ENCODE measurements at regions not wholly inside any gene's neighbourhood (a gene's known extent, or its start where the extent isn't known, plus 50 kb on each side); places are given as distances from the start of the nearest gene placed in this dataset.
"Not testable (repeated sequence)": the region's sequence is repeated elsewhere in the genome, so short reads cannot be mapped to it uniquely, and the experiment has no call there.

- no peak for DNase-seq
Observed at GRCh38 chr11:96794152-96794551, 404.3 kb downstream of the JRKL start.

- DNase-seq, result no peak
Observed at GRCh38 chr11:96798445-96798844, 408.6 kb downstream of the JRKL start.

- DNase-seq, result no peak
Observed at GRCh38 chr11:96815236-96815635, 425.4 kb downstream of the JRKL start.

- no peak for DNase-seq
Observed at GRCh38 chr11:96817482-96818399, 427.9 kb downstream of the JRKL start.

DNA sequence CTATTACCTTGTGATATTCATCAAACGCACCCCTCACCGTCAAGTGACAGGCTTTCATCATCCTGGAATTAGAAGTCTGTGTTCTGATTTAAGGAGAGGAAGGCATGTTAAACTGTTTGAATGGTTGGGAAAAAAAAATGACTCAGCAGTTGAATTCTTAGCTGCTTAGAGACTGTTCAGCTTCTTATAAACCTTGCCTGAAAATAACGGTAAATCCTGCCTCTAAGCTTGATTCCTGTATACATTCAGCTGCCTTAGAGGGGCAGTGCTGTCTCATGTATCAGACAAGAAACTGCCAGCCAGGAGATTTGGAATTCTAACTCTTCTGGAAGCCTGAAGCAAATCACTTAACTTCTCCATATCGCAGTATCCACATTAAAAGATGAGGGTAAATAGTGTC lies 437.4 kb downstream of the JRKL start:
- DNase-seq, result peak; percentile 33

DNA sequence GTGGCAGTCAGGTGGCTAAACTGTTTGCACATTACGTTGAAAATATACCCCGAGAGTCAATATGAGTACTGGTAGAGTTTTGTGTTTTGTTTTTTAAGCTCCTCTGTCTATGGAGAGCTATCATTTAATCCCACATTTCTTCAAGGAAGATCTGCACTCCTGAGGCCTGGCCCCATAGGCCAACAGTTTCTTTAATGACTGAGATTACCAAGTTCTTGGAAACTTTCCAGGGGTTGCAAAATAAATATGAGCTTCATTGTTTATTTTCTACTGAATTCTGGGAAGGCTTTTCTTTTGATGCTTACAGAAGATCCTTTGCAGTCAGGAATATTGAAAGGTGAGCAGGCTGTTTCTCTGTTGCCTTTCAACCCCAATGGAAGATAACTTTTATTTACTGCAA lies 452.0 kb downstream of the JRKL start:
- no peak for DNase-seq

- no peak for DNase-seq
Observed at GRCh38 chr11:96842731-96843130, 452.9 kb downstream of the JRKL start.

- no peak for DNase-seq
Observed at GRCh38 chr11:96854425-96854824, 464.6 kb downstream of the JRKL start.

DNA sequence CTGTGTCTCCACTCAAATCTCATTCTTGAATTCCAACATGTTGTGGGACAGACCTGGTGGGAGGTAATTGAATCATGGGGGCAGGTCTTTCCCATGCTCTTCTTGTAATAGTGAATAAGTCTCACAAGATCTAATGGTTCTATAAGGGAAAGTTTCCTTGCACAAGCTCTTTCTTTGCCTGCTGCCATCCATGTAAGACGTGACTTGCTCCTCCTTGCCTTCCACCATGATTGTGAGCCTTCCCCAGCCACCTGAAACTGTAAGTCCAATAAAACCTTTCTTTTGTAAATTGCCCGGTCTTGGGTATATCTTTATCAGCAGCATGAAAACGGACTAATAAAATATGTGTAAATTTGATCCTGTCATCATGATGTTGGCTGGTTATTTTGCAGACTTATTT lies 471.9 kb downstream of the JRKL start:
- DNase-seq, result not testable (repeated sequence)

GRCh38 chr11:96863520-96863919 lies 473.7 kb downstream of the JRKL start:
- peak; percentile 20 for DNase-seq

- DNase-seq, result no peak
Observed at GRCh38 chr11:96865020-96865419, 475.2 kb downstream of the JRKL start.

DNA sequence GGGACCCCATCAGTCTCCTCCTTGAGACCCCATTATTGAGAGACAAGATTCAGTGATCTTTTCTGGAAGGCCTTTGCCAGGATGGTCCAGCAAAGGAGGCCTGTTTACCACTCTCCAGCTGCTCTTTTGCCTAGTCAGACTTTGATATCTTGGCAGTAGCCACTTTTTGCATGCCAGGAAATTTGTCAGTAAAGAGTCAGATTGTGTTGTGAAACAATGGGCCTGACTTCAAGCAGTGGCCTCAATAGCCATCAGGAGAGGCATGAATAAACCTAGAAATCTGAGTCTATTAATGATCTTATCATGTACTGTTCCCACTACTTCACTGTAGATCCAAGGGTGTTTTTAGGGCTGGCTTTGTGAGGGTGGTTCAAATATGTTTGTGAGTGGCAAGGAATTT lies 479.4 kb downstream of the JRKL start:
- DNase-seq, result no peak

DNA sequence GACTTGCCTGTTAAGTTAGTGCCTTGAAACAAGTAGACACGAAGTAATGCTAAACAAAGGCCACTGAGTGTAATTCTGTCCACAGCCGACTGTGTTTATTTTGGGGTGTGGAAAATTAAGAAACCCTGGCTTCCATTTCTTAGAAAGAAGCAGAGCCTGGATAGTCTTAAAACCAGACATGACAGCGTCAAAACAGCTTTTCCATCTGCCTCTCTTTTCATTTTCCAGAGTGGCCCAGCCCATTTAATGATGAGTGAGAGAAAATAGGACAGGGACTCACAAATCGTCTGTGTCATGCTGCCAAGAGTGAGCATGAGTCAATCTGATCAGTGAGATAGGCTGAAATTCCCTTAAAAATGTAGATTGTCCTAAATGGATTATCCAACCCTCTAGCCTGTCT lies 485.9 kb downstream of the JRKL start:
- DNase-seq, result no peak

DNA sequence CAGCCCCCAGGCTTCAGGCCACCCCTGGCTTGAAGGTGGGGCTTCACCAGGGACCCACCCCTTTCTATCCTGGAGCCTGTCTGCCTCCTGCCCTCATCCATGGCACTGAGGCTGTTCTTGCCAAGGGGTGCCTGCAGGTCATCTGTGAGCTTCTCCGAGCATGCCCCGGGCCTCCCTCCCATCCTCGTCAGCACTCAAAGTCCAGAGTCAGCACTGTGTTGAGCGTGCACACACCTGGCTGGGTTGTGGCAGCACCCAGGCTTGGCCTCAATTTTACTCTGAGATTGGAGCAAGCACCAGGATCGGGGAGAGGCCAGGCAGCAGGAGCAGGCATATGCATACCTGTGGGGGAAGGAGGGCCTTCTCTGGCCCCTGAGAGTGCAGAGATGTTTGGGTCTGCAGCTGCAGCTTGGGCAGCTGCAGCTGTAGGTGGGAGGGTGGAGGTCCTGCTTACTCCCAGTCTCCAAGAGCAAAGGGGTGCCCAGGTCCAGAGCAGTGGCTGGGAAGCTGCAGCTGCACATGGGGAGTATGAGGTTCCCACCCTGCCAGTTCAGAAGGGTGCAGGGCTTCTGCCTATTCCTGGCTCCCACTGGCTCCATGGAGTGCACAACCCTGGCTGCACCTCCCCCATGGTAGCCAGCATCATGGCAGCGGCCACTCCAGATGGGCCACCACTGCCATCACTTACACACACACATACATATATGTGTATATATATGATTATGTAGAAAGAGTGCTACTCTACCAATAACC lies 488.7 kb downstream of the JRKL start:
- DNase-seq, result no peak

- not testable (repeated sequence) for DNase-seq
Observed at GRCh38 chr11:96882622-96883021, 492.8 kb downstream of the JRKL start.

- no peak for DNase-seq
Observed at GRCh38 chr11:96885405-96885804, 495.6 kb downstream of the JRKL start.

- no peak for DNase-seq
Observed at GRCh38 chr11:96885912-96886311, 496.1 kb downstream of the JRKL start.

DNA sequence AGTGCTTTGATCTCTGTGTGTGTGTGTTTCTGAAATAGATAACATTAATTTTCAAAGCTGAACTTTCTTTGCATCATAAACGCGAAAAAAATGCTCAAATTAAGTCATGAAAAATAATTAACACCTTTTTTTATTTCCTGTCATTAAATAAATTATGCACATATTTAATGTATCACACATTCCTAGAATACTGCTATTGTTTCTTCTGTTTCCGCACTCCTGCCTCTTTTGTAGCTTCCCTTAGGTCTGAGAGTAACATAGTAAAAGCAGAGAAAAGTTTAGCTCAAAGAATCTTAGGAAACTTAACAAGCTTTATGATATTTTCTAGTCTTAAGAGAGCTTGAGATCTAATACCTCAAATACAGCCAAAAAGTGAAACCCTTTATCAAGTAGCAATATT lies 504.2 kb downstream of the JRKL start:
- DNase-seq, result no peak

GRCh38 chr11:96894587-96894986 lies 504.8 kb downstream of the JRKL start:
- DNase-seq, result no peak

GRCh38 chr11:96899971-96900370 lies 510.2 kb downstream of the JRKL start:
- no peak for DNase-seq

DNA sequence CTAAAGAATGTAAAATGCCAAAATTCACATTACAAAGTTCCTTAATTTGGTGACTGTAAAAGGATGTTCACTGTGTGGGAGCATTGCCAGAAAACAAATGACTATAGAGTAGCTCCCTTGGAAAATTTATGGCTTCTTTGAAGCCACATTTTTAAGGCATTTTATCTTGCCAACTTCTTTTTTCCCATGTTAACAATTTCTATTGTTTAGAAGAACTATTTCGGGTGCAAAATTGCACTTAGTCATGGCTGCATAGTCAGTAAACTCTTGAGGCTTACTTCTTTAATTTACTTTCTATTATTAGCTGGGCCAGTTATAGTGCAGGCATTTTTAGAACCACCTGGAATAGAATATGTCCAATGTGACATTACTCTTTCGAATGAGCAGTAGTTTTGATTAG lies 515.3 kb downstream of the JRKL start:
- DNase-seq, result no peak

- no peak for DNase-seq
Observed at GRCh38 chr11:96905663-96906062, 515.9 kb downstream of the JRKL start.

GRCh38 chr11:96906476-96906875 lies 516.7 kb downstream of the JRKL start:
- no peak for DNase-seq

- no peak for DNase-seq
Observed at GRCh38 chr11:96925862-96926261, 536.0 kb downstream of the JRKL start.
